Breast epithelium (tissue), 4 donors: ENCODE measurements at regions not wholly inside any gene's neighbourhood (a gene's known extent, or its start where the extent isn't known, plus 50 kb on each side); places are given as distances from the start of the nearest gene placed in this dataset.

ENCODE experiments used
- DNase-seq, 2 donors: peaks; one replicate each; pipeline ENCODE4 v3.0.0-alpha.2; 2019; ENCODE audit warnings: low spot score in 2 of 2
- H3K27ac ChIP-seq, 2 donors: fragments of 200-600 bp; sonication (generic) in 1 of 2; one replicate each; pipeline ENCODE4 v1.5.1; 2016 to 2019; ENCODE audit warnings: mild to moderate bottlenecking in 1 of 2
- H3K27me3 ChIP-seq, 2 donors: fragments of 200-600 bp; sonication (generic) in 1 of 2; one replicate each; pipeline versions ENCODE4 v1.5.1 to v1.6.0; 2017 to 2019; ENCODE audit warnings: control low read depth in 1 of 2, mild to moderate bottlenecking in 1 of 2
- H3K36me3 ChIP-seq: fragments of 200-600 bp; one replicate; pipeline ENCODE4 v1.5.1; 2019
- H3K4me1 ChIP-seq, 2 donors: fragments of 200-600 bp; sonication (generic); one replicate each; pipeline ENCODE4 v1.5.1; 2016 to 2019; ENCODE audit warnings: control low read depth in 1 of 2
- H3K4me3 ChIP-seq, 3 donors: fragments of 200-600 bp; sonication (generic); 1 replicate in 2 of 3; 2 replicates in 1 of 3; pipeline ENCODE4 v1.5.1; 2016 to 2019; ENCODE audit warnings: mild to moderate bottlenecking in 3 of 3, moderate library complexity in 2 of 3
- H3K9me3 ChIP-seq, 2 donors: fragments of 200-600 bp; sonication (generic) in 1 of 2; one replicate each; pipeline ENCODE4 v1.5.1; 2016 to 2019; ENCODE audit warnings: control low read depth in 1 of 2
- POLR2A ChIP-seq: fragments of 450-650 bp; IDR thresholded peaks from one replicate; pipeline ENCODE4 v1.6.1; 2016; ENCODE audit warnings: antibody characterized with exemption, mild to moderate bottlenecking, moderate library complexity
- POLR2AphosphoS5 ChIP-seq, 3 donors: sonication (generic); formaldehyde crosslinking; IDR thresholded peaks; one replicate each; pipeline ENCODE4 v1.6.1; 2017; ENCODE audit warnings: antibody characterized with exemption in 3 of 3
- intact Hi-C: fragments of 100-400 bp; cut with DNase I; formaldehyde crosslinking; loops from one replicate; pipeline ENCODE4 v1.15.1; 2023; ENCODE audit warnings: low total_unique reads
- TF ChIP-seq, protein P1 (sequence below), 3 donors: fragments of 450-650 bp; IDR thresholded peaks; one replicate each; pipeline ENCODE4 v1.5.1; 2016 to 2017; ENCODE audit warnings: antibody characterized with exemption in 3 of 3, mild to moderate bottlenecking in 3 of 3, moderate library complexity in 3 of 3

DNA sequence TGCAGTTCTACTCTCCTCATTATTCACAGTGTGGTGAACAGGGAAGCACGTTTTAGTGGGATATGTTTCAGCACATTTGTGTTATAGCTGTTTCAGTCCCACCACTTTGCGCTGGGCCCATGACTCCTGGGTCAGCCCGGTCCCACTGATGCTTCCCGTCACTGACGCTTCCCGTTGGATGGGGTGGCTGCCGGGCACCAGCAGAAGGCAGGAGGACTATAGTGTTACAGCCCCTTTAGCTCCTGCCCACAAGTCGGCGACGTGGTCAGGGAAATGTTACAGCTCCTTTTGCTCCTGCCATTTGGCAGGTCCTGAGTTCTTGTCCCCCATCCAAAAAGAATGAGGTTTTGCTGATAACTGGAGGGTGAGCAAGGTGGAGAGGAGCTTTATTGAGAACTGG lies 732.2 kb downstream of the NR4A2 start:
- intact Hi-C loops = no loop called here
- H3K36me3 ChIP-seq = no peaks in the 10 kb centered on the region
- no peak for DNase-seq
- H3K27ac ChIP-seq = no peak overlapping the region
- peaks cover 4 to 14% of the 10 kb centered on the region in 2 donors for H3K9me3 ChIP-seq
- no peaks in the 10 kb centered on the region for H3K27me3 ChIP-seq
- no peak overlapping the region for H3K4me3 ChIP-seq
- H3K4me1 ChIP-seq = no peaks in the 10 kb centered on the region
- TF ChIP-seq POLR2A = no peak

DNA sequence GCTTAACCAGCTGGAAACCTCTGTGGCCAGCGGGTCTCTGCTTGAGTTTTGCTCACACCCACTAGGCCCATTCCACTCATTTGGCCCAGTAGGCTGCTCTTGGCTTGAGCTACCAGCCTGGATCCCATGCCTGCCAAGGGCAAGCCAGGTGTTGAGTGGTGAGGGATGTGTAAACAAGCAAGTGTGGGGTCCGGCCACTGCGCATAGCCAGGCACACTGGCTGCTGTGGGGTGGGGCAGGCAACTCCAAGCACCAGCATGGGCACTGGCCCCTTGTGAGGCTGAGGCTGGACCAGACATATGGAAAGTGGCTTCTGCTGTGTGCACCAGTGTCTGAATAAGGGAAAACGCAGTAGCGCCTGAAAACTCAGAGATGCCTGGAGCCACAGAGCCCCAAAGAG lies 732.7 kb downstream of the NR4A2 start:
- H3K27me3 ChIP-seq = no peaks in the 10 kb centered on the region
- intact Hi-C loops = no loop called here
- H3K9me3 ChIP-seq = peaks cover 4 to 14% of the 10 kb centered on the region in 2 donors
- no peak overlapping the region for H3K4me3 ChIP-seq
- H3K36me3 ChIP-seq = no peaks in the 10 kb centered on the region
- no peaks in the 10 kb centered on the region for H3K4me1 ChIP-seq
- no peak for TF ChIP-seq POLR2A
- TF ChIP-seq, protein P1, sequence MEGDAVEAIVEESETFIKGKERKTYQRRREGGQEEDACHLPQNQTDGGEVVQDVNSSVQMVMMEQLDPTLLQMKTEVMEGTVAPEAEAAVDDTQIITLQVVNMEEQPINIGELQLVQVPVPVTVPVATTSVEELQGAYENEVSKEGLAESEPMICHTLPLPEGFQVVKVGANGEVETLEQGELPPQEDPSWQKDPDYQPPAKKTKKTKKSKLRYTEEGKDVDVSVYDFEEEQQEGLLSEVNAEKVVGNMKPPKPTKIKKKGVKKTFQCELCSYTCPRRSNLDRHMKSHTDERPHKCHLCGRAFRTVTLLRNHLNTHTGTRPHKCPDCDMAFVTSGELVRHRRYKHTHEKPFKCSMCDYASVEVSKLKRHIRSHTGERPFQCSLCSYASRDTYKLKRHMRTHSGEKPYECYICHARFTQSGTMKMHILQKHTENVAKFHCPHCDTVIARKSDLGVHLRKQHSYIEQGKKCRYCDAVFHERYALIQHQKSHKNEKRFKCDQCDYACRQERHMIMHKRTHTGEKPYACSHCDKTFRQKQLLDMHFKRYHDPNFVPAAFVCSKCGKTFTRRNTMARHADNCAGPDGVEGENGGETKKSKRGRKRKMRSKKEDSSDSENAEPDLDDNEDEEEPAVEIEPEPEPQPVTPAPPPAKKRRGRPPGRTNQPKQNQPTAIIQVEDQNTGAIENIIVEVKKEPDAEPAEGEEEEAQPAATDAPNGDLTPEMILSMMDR (IDR thresholded peaks at IDR 0.05) = no peak
- TF ChIP-seq POLR2AphosphoS5 (IDR thresholded peaks at IDR 0.05) = no peak
- no peak for DNase-seq
- H3K27ac ChIP-seq = no peak overlapping the region

DNA sequence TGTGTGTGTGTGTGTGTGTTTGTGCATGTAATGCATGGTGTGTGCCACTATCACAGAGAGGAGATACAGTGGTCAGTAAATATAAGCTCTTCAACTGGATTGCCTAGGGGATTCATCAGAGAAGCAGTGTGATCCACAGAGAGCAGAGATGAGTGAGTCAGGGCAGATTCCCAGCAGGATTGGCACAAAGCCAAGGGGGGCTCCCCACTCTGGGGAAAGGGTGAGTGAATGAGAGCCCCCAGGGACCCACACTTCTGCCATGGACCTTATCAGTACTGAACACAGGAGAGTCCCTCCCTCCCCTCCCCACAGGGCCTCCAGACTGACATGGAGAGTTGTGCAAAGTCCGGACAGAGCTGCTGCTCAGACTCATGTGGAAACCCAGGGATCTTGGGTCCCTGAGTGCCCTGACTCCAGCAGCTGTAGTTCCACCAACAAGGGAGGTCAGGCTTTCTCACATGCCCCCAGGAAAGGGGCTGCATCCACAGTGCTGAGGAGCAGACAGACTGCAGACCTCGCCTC lies 748.8 kb downstream of the NR4A2 start:
- intact Hi-C loops = loop anchor here (1.0 kb wide), 1 partner anchor 8 kb away; no protein-coding TSS in a partner anchor
- TF ChIP-seq, protein P1 (IDR thresholded peaks at IDR 0.05) = no peak
- TF ChIP-seq POLR2AphosphoS5 (IDR thresholded peaks at IDR 0.05) (no peak), POLR2A (no peak)
- no peaks in the 10 kb centered on the region for H3K4me1 ChIP-seq
- no peaks in the 10 kb centered on the region for H3K36me3 ChIP-seq
- H3K4me3 ChIP-seq = no peak overlapping the region
- DNase-seq = no peak
- H3K9me3 ChIP-seq = peaks cover 0 to 10% of the 10 kb centered on the region in 2 donors
- no peak overlapping the region for H3K27ac ChIP-seq
- no peaks in the 10 kb centered on the region for H3K27me3 ChIP-seq

DNA sequence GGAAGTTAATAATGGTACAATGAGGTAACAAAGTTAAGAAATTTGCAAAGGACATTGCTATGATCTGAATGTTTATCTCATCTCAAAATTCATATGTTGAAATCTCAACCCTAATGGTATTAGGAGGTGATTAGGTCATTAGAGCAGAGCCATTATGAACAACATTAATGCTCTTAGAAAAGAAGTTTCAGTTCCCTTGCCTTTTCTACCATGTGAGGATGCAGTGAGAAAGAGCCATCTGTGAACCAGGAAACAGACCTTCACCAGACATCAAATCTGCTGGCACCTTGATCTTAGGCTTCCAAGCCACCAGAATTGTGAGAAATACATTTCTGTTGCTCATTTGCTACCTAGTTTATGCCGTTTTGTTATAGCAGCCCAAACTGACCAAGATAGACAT lies 757.6 kb downstream of the NR4A2 start:
- H3K27ac ChIP-seq = no peak overlapping the region
- no peak overlapping the region for H3K4me3 ChIP-seq
- H3K36me3 ChIP-seq = no peaks in the 10 kb centered on the region
- intact Hi-C loops = loop anchor here (1.0 kb wide), 1 partner anchor 9 kb away; no protein-coding TSS in a partner anchor
- no peak for TF ChIP-seq POLR2A
- no peak for TF ChIP-seq POLR2AphosphoS5 (IDR thresholded peaks at IDR 0.05)
- TF ChIP-seq, protein P1 (IDR thresholded peaks at IDR 0.05) = no peak
- H3K4me1 ChIP-seq = no peaks in the 10 kb centered on the region
- H3K9me3 ChIP-seq = peaks cover 0 to 4% of the 10 kb centered on the region in 2 donors
- DNase-seq = no peak
- H3K27me3 ChIP-seq = no peaks in the 10 kb centered on the region

DNA sequence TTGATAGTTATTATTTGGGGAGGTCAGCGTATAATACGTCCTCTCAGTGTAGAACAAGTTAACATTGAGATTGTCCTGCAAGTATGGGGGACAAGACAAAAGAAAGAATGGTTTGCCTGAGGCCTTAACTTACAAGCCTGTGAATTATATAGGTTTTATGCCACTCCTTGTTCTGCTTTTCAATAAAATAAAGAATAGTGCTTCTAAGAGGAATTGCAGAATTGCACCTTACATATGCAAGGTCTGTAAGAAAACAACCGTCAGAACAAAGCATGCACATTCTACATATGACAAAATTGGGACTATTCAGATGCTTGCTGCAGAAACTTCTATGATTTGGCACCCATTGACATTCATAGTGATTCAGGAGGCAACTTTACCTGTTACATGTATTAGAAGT lies 785.0 kb downstream of the NR4A2 start:
- no peaks in the 10 kb centered on the region for H3K9me3 ChIP-seq
- intact Hi-C loops = no loop called here
- peak overlapping the region in 2 of 3 donors; percentile 43 to 51 for H3K4me3 ChIP-seq
- H3K36me3 ChIP-seq = no peaks in the 10 kb centered on the region
- TF ChIP-seq POLR2AphosphoS5 (IDR thresholded peaks at IDR 0.05) = no peak
- no peak for TF ChIP-seq POLR2A
- TF ChIP-seq, protein P1 (IDR thresholded peaks at IDR 0.05) = no peak
- no peaks in the 10 kb centered on the region for H3K27me3 ChIP-seq
- H3K4me1 ChIP-seq = no peaks in the 10 kb centered on the region
- H3K27ac ChIP-seq = no peak overlapping the region
- DNase-seq = no peak
